ENCODE measurements at regions not wholly inside any gene's neighbourhood (a gene's known extent, or its start where the extent isn't known, plus 50 kb on each side); places are given as distances from the start of the nearest gene placed in this dataset.
"Not testable (repeated sequence)": the region's sequence is repeated elsewhere in the genome, so short reads cannot be mapped to it uniquely, and the experiment has no call there.

GRCh38 chrX:11010476-11010875 is 100.7 kb upstream of the HCCS start (continued):
- no peak for TF ChIP-seq ZNF592 (IDR thresholded peaks at IDR 0.05)
- no peak for TF ChIP-seq NR2C2 (IDR thresholded peaks at IDR 0.05; ENCODE audit: borderline replicate concordance, control insufficient read depth, insufficient read length, low read depth)

- ChIA-PET RAD21 (ENCODE audit: unreplicated experiment) (no interaction called here), POLR2A (no interaction called here), CTCF (no interaction called here), SMC1A (ENCODE audit: uncharacterized antibody, unreplicated experiment) (interaction anchor here (0.8 to 1.0 kb wide), 2 partner anchors 20 to 26 kb away, joined by 3 read pairs; no protein-coding TSS in a partner anchor)
- TF ChIP-seq MTA2 (IDR thresholded peaks at IDR 0.05; ENCODE audit: low read depth) (peak; percentile 32; the same call in 1 of the 2 replicates), RUNX3 (IDR thresholded peaks at IDR 0.05; ENCODE audit: low read length) (peak; percentile 13; the same call in 1 of the 2 replicates), LARP7 (IDR thresholded peaks at IDR 0.05) (no peak), SPI1 (IDR thresholded peaks at IDR 0.05; ENCODE audit: borderline replicate concordance, insufficient read depth, low read depth, low read length) (peak; percentile 17; the same call in 1 of the 2 replicates), HDAC2 (IDR thresholded peaks at IDR 0.05) (no peak), RELA (IDR thresholded peaks at IDR 0.05; ENCODE audit: borderline replicate concordance, partially characterized antibody) (no peak), SREBF1 (IDR thresholded peaks at IDR 0.05; ENCODE audit: low read length) (no peak), PML (IDR thresholded peaks at IDR 0.05; ENCODE audit: low read length) (no peak), KLF5 (IDR thresholded peaks at IDR 0.05; ENCODE audit: partially characterized antibody) (no peak), ZSCAN29 (IDR thresholded peaks at IDR 0.05) (no peak)
- Histone ChIP-seq H3K4me1 (ENCODE audit: control insufficient read depth, insufficient read depth, low read length) (no peaks in the 10 kb centered on the region), H3K79me2 (ENCODE audit: control insufficient read depth, insufficient read depth, low read length) (no peaks in the 10 kb centered on the region), H4K20me1 (ENCODE audit: control insufficient read depth, insufficient read depth) (no peaks in the 10 kb centered on the region; the same call in 1 of the 2 replicates), H3K27me3 (replicated peaks in 1 of 2; ENCODE audit: control insufficient read depth in 2 of 2, insufficient read depth in 2 of 2, low read length in 1 of 2) (no peaks in the 10 kb centered on the region), H3K9me3 (replicated peaks; ENCODE audit: control insufficient read depth, insufficient read depth, low read length) (no peaks in the 10 kb centered on the region), H3K27ac (ENCODE audit: control insufficient read depth, insufficient read depth) (no peak overlapping the region), H2AFZ (ENCODE audit: control insufficient read depth, low read depth, low read length) (no peak overlapping the region), H3K36me3 (ENCODE audit: control insufficient read depth in 2 of 2, insufficient read depth in 2 of 2, low read length in 1 of 2) (no peaks in the 10 kb centered on the region), H3K4me3 (no peak overlapping the region), H3K4me2 (ENCODE audit: control insufficient read depth, insufficient read depth) (no peak overlapping the region), H3K9ac (ENCODE audit: control insufficient read depth, insufficient read depth, low read length) (no peak overlapping the region)
- ATAC-seq (peak; percentile 70), DNase-seq (ENCODE audit: low read depth, low spot score) (no peak), FAIRE-seq (no peak)
- intact Hi-C loops (cut with micrococcal nuclease; ENCODE audit: unreplicated experiment) (no loop called here), in situ Hi-C loops (cut with MboI) (no loop called here)
- 22% methylated on average over 1 of the region's 1 CpG for WGBS (ENCODE audit: insufficient coverage, insufficient replicate concordance, low lambda C conversion rate, missing lambda C conversion rate)
- no TSS peak for BruUV-seq (replicated peaks)
These were observed 94.4 kb upstream of the HCCS start for GRCh38 chrX:11016728-11017127.

GRCh38 chrX:11022588-11022987 is 88.5 kb upstream of the HCCS start:
- FAIRE-seq; CTCF ChIA-PET; H2AFZ ChIP-seq (ENCODE audit: control insufficient read depth, low read depth, low read length); H3K9me3 ChIP-seq (replicated peaks; ENCODE audit: control insufficient read depth, insufficient read depth, low read length); POLR2A ChIA-PET; BruUV-seq (replicated peaks); H3K4me3 ChIP-seq; H3K4me1 ChIP-seq (ENCODE audit: control insufficient read depth, insufficient read depth, low read length); H3K9ac ChIP-seq (ENCODE audit: control insufficient read depth, insufficient read depth, low read length); H3K4me2 ChIP-seq (ENCODE audit: control insufficient read depth, insufficient read depth); H3K27me3 ChIP-seq (replicated peaks in 1 of 2; ENCODE audit: control insufficient read depth in 2 of 2, insufficient read depth in 2 of 2, low read length in 1 of 2); ATAC-seq; SMC1A ChIA-PET (ENCODE audit: uncharacterized antibody, unreplicated experiment); DNase-seq (ENCODE audit: low read depth, low spot score); H3K36me3 ChIP-seq (ENCODE audit: control insufficient read depth in 2 of 2, insufficient read depth in 2 of 2, low read length in 1 of 2); RAD21 ChIA-PET (ENCODE audit: unreplicated experiment); intact Hi-C loops (cut with micrococcal nuclease; ENCODE audit: unreplicated experiment); H4K20me1 ChIP-seq (ENCODE audit: control insufficient read depth, insufficient read depth); in situ Hi-C loops (cut with MboI); H3K79me2 ChIP-seq (ENCODE audit: control insufficient read depth, insufficient read depth, low read length); H3K27ac ChIP-seq (ENCODE audit: control insufficient read depth, insufficient read depth): not testable (repeated sequence)
